Psoas muscle (tissue), 7 donors: ENCODE measurements at regions not wholly inside any gene's neighbourhood (a gene's known extent, or its start where the extent isn't known, plus 50 kb on each side); places are given as distances from the start of the nearest gene placed in this dataset.

Source experiments
- ATAC-seq, 4 donors: fragments of 200-7000 bp; cut with Tn5 transposase; one replicate each; pipeline ENCODE4 v1.9.1; 2020; ENCODE audit warnings: moderate library complexity in 3 of 4, mild to moderate bottlenecking in 2 of 4
- DNase-seq, 2 donors: peaks; one replicate each; pipeline ENCODE4 v3.0.0-alpha.2; 2020
- H3K27ac ChIP-seq: fragments of 200-600 bp; one replicate; pipeline ENCODE4 v1.8.0; 2022
- H3K27me3 ChIP-seq, 3 donors: fragments of 200-600 bp in 1 of 3; one replicate each; pipeline versions ENCODE4 v1.6.1 to v1.8.0; 2013 to 2022; ENCODE audit warnings: low read length in 2 of 3, mild to moderate bottlenecking in 2 of 3, moderate library complexity in 1 of 3; ENCODE audit not compliant: insufficient read depth in 3 of 3
- H3K36me3 ChIP-seq, 2 donors: fragments of 200-600 bp in 1 of 2; one replicate each; pipeline versions ENCODE4 v1.6.1 to v1.8.0; 2013 to 2022; ENCODE audit warnings: low read depth in 1 of 2, mild to moderate bottlenecking in 1 of 2, moderate library complexity in 1 of 2; ENCODE audit not compliant: insufficient read depth in 1 of 2
- H3K4me1 ChIP-seq: fragments of 200-600 bp; one replicate; pipeline ENCODE4 v1.8.0; 2022
- H3K4me3 ChIP-seq: fragments of 200-600 bp; one replicate; pipeline ENCODE4 v1.8.0; 2022; ENCODE audit warnings: mild to moderate bottlenecking
- H3K9me3 ChIP-seq: fragments of 200-600 bp; one replicate; pipeline ENCODE4 v1.8.0; 2022
- WGBS, 3 donors: extraction: QIAGEN DNeasy Blood & Tissue Kit; methylation state at CpG; one replicate each; pipeline versions ENCODE4 v1.1.6 to v1.1.7; 2013; 5-methylcytosine and 5-hydroxymethylcytosine counted together
- intact Hi-C, 2 donors: fragments of 100-400 bp; cut with DNase I; formaldehyde crosslinking; loops; one replicate each; pipeline versions ENCODE4 v1.11.0 to v1.14.2; 2022
- TF ChIP-seq, protein P1 (sequence below): fragments of 200-600 bp; IDR thresholded peaks from one replicate; pipeline ENCODE4 v1.8.0; 2022; ENCODE audit warnings: antibody characterized with exemption
- donor health status: healthy with polysubstance abuse.
- donor health status: DM: no; HTN: no; CAD: no; lungs with moderate emphysema.
- donor health status: Bipolar disorder and iron deficiency.
- donor health status: healthy.
- donor health status: DM: yes; HTN: yes; CAD: no.
- donor health status: DM: no; HTN: no; CAD: no.
- donor health status: DM: yes; HTN: yes; CAD: no.

DNA sequence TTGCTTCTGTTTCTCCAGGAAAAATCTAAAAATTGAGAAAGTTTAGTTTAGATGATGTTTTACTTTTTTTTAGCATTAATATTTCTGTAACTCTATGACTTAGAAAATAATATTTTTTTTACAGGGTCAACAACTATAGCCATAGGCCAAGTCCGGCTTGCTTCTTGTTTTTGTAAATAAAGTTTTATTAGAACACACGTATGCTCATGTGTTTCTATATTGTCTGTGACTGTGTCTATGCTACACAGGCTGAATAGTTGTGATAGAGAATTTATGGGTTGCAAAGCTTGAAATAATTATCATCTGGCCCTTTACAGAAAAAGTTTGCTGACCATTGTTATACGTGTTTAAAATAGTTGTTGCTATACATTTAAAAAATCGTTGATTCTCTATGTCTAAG is 399.2 kb downstream of the EPM2A start:
- peaks cover 7% of the 10 kb centered on the region for H3K4me1 ChIP-seq
- H3K9me3 ChIP-seq, result no peaks in the 10 kb centered on the region
- TF ChIP-seq, protein P1, sequence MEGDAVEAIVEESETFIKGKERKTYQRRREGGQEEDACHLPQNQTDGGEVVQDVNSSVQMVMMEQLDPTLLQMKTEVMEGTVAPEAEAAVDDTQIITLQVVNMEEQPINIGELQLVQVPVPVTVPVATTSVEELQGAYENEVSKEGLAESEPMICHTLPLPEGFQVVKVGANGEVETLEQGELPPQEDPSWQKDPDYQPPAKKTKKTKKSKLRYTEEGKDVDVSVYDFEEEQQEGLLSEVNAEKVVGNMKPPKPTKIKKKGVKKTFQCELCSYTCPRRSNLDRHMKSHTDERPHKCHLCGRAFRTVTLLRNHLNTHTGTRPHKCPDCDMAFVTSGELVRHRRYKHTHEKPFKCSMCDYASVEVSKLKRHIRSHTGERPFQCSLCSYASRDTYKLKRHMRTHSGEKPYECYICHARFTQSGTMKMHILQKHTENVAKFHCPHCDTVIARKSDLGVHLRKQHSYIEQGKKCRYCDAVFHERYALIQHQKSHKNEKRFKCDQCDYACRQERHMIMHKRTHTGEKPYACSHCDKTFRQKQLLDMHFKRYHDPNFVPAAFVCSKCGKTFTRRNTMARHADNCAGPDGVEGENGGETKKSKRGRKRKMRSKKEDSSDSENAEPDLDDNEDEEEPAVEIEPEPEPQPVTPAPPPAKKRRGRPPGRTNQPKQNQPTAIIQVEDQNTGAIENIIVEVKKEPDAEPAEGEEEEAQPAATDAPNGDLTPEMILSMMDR, result no peak
- ATAC-seq, result no peak
- no peaks in the 10 kb centered on the region for H3K36me3 ChIP-seq
- no peak overlapping the region for H3K27ac ChIP-seq
- 93 to 96% (median 94%) methylated on average over 4 of the region's 4 CpGs for WGBS, 3 donors
- DNase-seq, result no peak
- H3K4me3 ChIP-seq, result no peak overlapping the region
- H3K27me3 ChIP-seq, result no peaks in the 10 kb centered on the region
- intact Hi-C loops, result no loop called here

DNA sequence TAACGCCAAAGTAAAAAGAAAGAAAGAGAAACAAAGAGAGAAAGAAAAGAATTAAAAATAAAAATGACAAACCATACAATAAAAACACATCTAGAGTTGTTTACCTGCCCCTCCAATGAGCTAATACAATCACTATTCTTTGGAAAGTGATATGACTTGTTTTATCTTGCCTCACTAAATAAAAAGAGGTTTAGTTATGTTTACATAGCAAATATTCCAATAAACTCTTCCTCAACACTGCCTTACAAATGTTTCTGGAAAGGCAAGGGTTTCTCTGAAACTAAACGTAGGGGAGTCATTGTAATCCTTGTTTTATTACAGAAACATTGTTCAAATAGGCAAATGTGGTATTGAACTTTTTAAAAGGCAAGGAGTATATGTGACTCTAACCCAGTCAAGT is 396.2 kb downstream of the EPM2A start:
- Histone ChIP-seq H3K4me3 (no peak overlapping the region), H3K4me1 (no peaks in the 10 kb centered on the region), H3K9me3 (no peaks in the 10 kb centered on the region), H3K27me3 (no peaks in the 10 kb centered on the region), H3K36me3 (no peaks in the 10 kb centered on the region), H3K27ac (no peak overlapping the region)
- 59 to 68% (median 64%) methylated on average over 2 of the region's 2 CpGs for WGBS, 3 donors
- no peak for ATAC-seq
- DNase-seq, result no peak
- TF ChIP-seq, protein P1, result no peak
- intact Hi-C loops, result no loop called here

DNA sequence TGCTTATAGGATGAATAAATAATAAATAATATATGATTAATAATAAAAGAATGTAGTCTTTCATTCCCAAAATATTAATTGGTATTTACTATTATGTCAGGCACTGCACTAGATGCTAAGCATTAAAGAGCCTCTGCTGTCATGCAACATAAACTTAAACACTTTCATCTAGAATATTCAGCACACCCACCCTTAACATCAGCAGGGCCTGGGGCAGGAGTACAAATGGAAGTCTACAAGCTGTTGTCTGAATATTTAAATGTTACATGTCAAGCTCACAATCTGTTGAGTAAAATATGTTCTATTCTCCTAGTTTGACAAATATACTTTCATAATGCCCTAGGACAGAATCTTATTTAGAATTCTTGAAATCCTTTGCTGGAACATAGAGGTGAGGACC is 395.1 kb downstream of the EPM2A start:
- Histone ChIP-seq H3K9me3 (no peaks in the 10 kb centered on the region), H3K4me3 (no peak overlapping the region), H3K27ac (no peak overlapping the region), H3K4me1 (no peaks in the 10 kb centered on the region), H3K27me3 (no peaks in the 10 kb centered on the region), H3K36me3 (no peaks in the 10 kb centered on the region)
- TF ChIP-seq, protein P1, result no peak
- ATAC-seq, result no peak
- intact Hi-C loops, result no loop called here
- no peak for DNase-seq

DNA sequence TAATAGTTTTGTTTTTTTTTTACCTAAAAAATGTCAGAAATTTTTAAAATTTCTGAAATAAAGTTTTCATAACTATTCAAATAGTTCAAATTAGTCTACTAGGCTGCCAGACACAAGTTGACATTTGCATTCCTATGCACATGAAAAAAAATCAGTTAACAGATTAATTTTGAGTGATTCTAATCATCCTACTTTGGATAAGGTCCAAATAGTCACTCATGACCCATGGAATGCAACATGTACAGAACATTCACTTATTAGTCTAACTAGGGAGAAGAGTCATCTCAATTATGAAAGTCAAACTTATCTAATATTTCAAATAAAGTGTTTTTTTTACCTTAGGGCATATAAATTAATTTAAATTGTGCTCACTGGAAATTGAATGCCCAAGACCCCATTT is 390.2 kb downstream of the EPM2A start:
- intact Hi-C loops, result no loop called here
- TF ChIP-seq, protein P1, result no peak
- Histone ChIP-seq H3K27me3 (no peaks in the 10 kb centered on the region), H3K4me1 (no peaks in the 10 kb centered on the region), H3K36me3 (no peaks in the 10 kb centered on the region), H3K4me3 (no peak overlapping the region), H3K27ac (no peak overlapping the region), H3K9me3 (no peaks in the 10 kb centered on the region)
- DNase-seq (no peak), ATAC-seq (no peak)

DNA sequence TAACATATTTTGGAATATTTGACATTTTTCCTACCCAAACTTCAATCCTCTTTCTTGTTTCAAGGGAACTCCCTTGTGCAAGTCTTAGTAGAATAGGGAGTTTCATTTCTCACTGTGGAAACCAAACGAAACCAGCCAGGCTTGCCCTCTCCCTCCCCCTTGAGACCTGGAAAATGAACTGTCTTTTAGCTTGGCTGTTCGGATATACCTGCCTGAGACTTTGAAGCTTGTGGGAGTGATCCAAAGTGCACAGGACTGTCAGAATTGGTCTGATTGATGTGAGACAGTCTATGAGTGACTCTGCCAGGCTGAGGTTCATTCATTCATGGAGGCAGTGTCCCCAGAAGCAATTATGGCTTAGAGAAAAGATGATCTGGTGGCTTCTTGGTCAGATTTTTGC is 388.1 kb downstream of the EPM2A start:
- intact Hi-C loops, result no loop called here
- no peak overlapping the region for H3K4me3 ChIP-seq
- WGBS, 3 donors, result 67 to 75% (median 67%) methylated on average over 2 of the region's 2 CpGs
- DNase-seq (no peak), ATAC-seq (no peak)
- no peak overlapping the region for H3K27ac ChIP-seq
- TF ChIP-seq, protein P1, result no peak
- H3K4me1 ChIP-seq, result no peaks in the 10 kb centered on the region
- peaks cover 0 to 2% (median 0%) of the 10 kb centered on the region in 3 donors for H3K27me3 ChIP-seq
- no peaks in the 10 kb centered on the region for H3K36me3 ChIP-seq
- H3K9me3 ChIP-seq, result no peaks in the 10 kb centered on the region
